ENCODE measurements at regions not wholly inside any gene's neighbourhood (a gene's known extent, or its start where the extent isn't known, plus 50 kb on each side); places are given as distances from the start of the nearest gene placed in this dataset.

DNA sequence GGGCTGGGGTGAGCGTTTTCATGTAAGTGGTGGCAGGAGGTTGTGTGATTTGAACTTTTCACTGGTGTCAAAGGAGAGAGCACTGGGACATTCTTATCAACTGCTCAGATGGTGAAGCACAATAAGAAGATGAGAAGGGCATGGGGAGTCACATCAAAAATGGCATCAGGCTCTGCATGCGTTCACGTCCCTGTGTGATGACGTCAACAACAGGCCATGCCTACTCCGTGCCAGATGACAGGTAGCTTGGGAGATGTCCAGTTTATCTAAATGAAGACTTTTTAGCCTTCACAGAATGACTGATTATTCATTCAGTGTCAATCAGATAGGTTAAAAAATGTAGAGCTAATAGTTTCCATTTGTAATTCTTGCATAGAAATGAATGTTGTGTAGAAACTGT, 264.3 kb upstream of the POM121L12 start:
- Mint-ChIP-seq H3K9me3 (ENCODE audit: unreplicated experiment) (no peaks in the 10 kb centered on the region), H3K4me1 (ENCODE audit: low read depth, unreplicated experiment) (no peaks in the 10 kb centered on the region), H3K27ac (ENCODE audit: unreplicated experiment) (no peak overlapping the region), H3K27me3 (ENCODE audit: insufficient read depth, unreplicated experiment) (no peaks in the 10 kb centered on the region), H3K4me3 (ENCODE audit: unreplicated experiment) (no peak overlapping the region), H3K36me3 (ENCODE audit: insufficient read depth, unreplicated experiment) (no peaks in the 10 kb centered on the region)
- TF ChIP-seq, protein P1, sequence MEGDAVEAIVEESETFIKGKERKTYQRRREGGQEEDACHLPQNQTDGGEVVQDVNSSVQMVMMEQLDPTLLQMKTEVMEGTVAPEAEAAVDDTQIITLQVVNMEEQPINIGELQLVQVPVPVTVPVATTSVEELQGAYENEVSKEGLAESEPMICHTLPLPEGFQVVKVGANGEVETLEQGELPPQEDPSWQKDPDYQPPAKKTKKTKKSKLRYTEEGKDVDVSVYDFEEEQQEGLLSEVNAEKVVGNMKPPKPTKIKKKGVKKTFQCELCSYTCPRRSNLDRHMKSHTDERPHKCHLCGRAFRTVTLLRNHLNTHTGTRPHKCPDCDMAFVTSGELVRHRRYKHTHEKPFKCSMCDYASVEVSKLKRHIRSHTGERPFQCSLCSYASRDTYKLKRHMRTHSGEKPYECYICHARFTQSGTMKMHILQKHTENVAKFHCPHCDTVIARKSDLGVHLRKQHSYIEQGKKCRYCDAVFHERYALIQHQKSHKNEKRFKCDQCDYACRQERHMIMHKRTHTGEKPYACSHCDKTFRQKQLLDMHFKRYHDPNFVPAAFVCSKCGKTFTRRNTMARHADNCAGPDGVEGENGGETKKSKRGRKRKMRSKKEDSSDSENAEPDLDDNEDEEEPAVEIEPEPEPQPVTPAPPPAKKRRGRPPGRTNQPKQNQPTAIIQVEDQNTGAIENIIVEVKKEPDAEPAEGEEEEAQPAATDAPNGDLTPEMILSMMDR (IDR thresholded peaks at IDR 0.05; ENCODE audit: insufficient read depth in 1 of 2, low read depth in 1 of 2, low read length in 1 of 2, severe bottlenecking in 1 of 2, unreplicated experiment in 1 of 2) = no peak
- Histone ChIP-seq H3K36me3 (ENCODE audit: control insufficient read depth, insufficient read depth, low read length) (no peaks in the 10 kb centered on the region), H3K4me1 (no peaks in the 10 kb centered on the region), H3K4me3 (ENCODE audit: low read depth, low read length) (no peak overlapping the region), H3K27me3 (replicated peaks; ENCODE audit: control insufficient read depth, insufficient read depth, low read length) (no peaks in the 10 kb centered on the region), H3K9me3 (no peaks in the 10 kb centered on the region)
- no peak for DNase-seq
- POLR2A ChIA-PET = no interaction called here
- no TSS peak for BruUV-seq (replicated peaks)
- intact Hi-C loops (cut with micrococcal nuclease; ENCODE audit: unreplicated experiment) = no loop called here
- CTCF ChIA-PET = no interaction called here

DNA sequence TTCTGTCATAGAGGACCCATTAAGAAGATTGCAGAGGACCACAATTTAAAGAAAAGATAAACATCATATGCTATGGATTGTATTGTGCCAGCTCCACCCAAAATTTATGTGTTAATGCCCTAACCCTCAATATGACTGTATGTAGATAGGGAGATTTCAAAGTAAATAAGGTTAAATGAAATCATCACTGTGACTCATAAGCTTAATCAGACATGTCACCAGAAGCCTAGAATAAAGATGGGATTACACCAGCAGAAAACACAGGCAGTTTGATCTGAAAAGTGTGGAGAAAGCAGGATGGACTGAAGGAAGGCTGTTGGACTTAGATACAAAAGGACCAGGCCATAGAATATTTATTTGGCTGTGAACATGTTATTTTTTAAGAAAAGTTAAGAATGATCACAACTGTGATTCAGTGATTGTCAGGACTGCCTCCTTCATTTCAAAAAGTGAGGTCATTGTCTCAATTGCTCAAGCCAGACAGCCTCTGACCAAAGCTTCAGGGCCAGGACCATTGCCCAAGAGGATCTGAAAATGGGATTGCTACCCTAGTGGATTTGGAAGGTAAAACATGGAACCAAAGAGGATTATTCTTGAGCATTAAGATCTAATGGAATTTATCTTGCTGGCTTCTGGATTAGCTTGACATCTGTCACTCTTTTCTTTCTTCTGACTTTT, 270.8 kb upstream of the POM121L12 start:
- Histone ChIP-seq H3K9me3 (no peaks in the 10 kb centered on the region), H3K4me1 (no peaks in the 10 kb centered on the region), H3K36me3 (ENCODE audit: control insufficient read depth, insufficient read depth, low read length) (no peaks in the 10 kb centered on the region), H3K4me3 (ENCODE audit: low read depth, low read length) (no peak overlapping the region), H3K27me3 (replicated peaks; ENCODE audit: control insufficient read depth, insufficient read depth, low read length) (no peaks in the 10 kb centered on the region)
- Mint-ChIP-seq H3K27me3 (ENCODE audit: insufficient read depth, unreplicated experiment) (peaks cover 6% of the 10 kb centered on the region), H3K36me3 (ENCODE audit: insufficient read depth, unreplicated experiment) (no peaks in the 10 kb centered on the region), H3K27ac (ENCODE audit: unreplicated experiment) (no peak overlapping the region), H3K4me3 (ENCODE audit: unreplicated experiment) (no peak overlapping the region), H3K4me1 (ENCODE audit: low read depth, unreplicated experiment) (no peaks in the 10 kb centered on the region), H3K9me3 (ENCODE audit: unreplicated experiment) (no peaks in the 10 kb centered on the region)
- TF ChIP-seq, protein P1 (IDR thresholded peaks at IDR 0.05; ENCODE audit: insufficient read depth in 1 of 2, low read depth in 1 of 2, low read length in 1 of 2, severe bottlenecking in 1 of 2, unreplicated experiment in 1 of 2) = no peak
- intact Hi-C loops (cut with micrococcal nuclease; ENCODE audit: unreplicated experiment) = no loop called here
- ChIA-PET POLR2A (no interaction called here), CTCF (no interaction called here)
- BruUV-seq (replicated peaks) = no TSS peak
- no peak for DNase-seq

DNA sequence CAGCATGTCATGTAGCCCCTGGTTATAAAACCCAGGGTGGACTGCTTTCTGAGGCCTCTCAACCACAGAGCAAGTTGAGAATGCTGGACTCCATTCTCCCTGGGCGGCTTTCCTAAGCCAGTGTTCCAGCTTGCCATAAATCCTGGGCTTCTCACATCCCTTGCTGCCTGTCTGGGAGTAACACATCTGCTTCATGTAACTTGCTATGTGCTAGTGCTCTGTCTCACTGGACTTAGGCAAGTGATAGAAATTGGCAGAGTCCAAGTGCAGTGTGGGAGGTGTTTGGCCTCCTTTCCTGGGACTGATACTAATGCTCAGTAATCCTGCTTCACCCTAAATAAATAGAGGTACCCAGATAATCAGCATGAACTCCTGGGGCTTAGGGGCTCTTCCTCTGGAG, 277.1 kb upstream of the POM121L12 start:
- no peaks in the 10 kb centered on the region for H3K9me3 Mint-ChIP-seq (ENCODE audit: unreplicated experiment)
- no peak overlapping the region for H3K27ac Mint-ChIP-seq (ENCODE audit: unreplicated experiment)
- Histone ChIP-seq H3K4me3 (ENCODE audit: low read depth, low read length) (no peak overlapping the region), H3K9me3 (no peaks in the 10 kb centered on the region), H3K4me1 (no peaks in the 10 kb centered on the region), H3K36me3 (ENCODE audit: control insufficient read depth, insufficient read depth, low read length) (no peaks in the 10 kb centered on the region), H3K27me3 (replicated peaks; ENCODE audit: control insufficient read depth, insufficient read depth, low read length) (no peaks in the 10 kb centered on the region)
- no TSS peak for BruUV-seq (replicated peaks)
- peaks cover 7% of the 10 kb centered on the region for H3K27me3 Mint-ChIP-seq (ENCODE audit: insufficient read depth, unreplicated experiment)
- TF ChIP-seq, protein P1 (IDR thresholded peaks at IDR 0.05; ENCODE audit: insufficient read depth in 1 of 2, low read depth in 1 of 2, low read length in 1 of 2, severe bottlenecking in 1 of 2, unreplicated experiment in 1 of 2) = no peak
- no peaks in the 10 kb centered on the region for H3K36me3 Mint-ChIP-seq (ENCODE audit: insufficient read depth, unreplicated experiment)
- no peak overlapping the region for H3K4me3 Mint-ChIP-seq (ENCODE audit: unreplicated experiment)
- ChIA-PET CTCF (no interaction called here), POLR2A (no interaction called here)
- peaks cover 7% of the 10 kb centered on the region for H3K4me1 Mint-ChIP-seq (ENCODE audit: low read depth, unreplicated experiment)
- intact Hi-C loops (cut with micrococcal nuclease; ENCODE audit: unreplicated experiment) = no loop called here
- DNase-seq = no peak

Measured in Caco-2 (cell line).